NB4 (cell line): ENCODE measurements at regions not wholly inside any gene's neighbourhood (a gene's known extent, or its start where the extent isn't known, plus 50 kb on each side); places are given as distances from the start of the nearest gene placed in this dataset.

Experiments used
- MAX ChIP-seq: IDR thresholded peaks from 2 replicates; pipeline ENCODE4 v1.6.1; 2011; ENCODE audit warnings: low read depth, low read length
- MYC ChIP-seq: IDR thresholded peaks from 2 replicates; pipeline ENCODE4 v1.6.1; 2011; ENCODE audit warnings: low read depth, low read length
- POLR2A ChIP-seq: IDR thresholded peaks from 2 replicates; pipeline ENCODE4 v1.6.1; 2011; ENCODE audit warnings: mild to moderate bottlenecking; ENCODE audit not compliant: insufficient read length; ENCODE audit errors: extremely low read depth
- TF ChIP-seq, protein P1 (sequence below): IDR thresholded peaks from one replicate; pipeline ENCODE4 v1.5.1; 2012; ENCODE audit warnings: low read depth, low read length

- TF ChIP-seq, protein P1, sequence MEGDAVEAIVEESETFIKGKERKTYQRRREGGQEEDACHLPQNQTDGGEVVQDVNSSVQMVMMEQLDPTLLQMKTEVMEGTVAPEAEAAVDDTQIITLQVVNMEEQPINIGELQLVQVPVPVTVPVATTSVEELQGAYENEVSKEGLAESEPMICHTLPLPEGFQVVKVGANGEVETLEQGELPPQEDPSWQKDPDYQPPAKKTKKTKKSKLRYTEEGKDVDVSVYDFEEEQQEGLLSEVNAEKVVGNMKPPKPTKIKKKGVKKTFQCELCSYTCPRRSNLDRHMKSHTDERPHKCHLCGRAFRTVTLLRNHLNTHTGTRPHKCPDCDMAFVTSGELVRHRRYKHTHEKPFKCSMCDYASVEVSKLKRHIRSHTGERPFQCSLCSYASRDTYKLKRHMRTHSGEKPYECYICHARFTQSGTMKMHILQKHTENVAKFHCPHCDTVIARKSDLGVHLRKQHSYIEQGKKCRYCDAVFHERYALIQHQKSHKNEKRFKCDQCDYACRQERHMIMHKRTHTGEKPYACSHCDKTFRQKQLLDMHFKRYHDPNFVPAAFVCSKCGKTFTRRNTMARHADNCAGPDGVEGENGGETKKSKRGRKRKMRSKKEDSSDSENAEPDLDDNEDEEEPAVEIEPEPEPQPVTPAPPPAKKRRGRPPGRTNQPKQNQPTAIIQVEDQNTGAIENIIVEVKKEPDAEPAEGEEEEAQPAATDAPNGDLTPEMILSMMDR = no peak
- TF ChIP-seq MAX (no peak), MYC (no peak), POLR2A (no peak)
These were observed 130.7 kb upstream of the KLF7 start for GRCh38 chr2:207296265-207296948.
